ENCODE measurements at regions not wholly inside any gene's neighbourhood (a gene's known extent, or its start where the extent isn't known, plus 50 kb on each side); places are given as distances from the start of the nearest gene placed in this dataset.

DNA sequence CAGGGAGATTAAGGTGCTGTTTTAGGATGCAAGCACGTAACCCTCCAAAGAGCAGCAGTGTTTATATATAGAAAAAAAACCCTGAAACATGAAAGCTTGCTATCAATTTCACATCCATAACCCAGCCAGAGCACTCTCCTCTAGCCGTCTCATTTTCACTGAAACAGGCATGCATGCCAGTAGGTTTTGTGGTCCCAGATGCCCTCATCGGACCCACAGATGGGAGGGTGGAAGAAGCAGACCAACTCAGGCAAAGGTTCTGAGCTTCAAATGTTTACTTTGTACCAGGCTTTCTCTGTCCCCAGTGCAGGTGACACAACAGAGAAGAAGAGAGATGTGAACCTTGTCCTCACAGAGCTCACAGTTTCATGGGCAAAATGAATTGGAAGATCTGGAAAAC lies 127.4 kb upstream of the ATP10B start:
- intact Hi-C loops (cut with micrococcal nuclease), result no loop called here

DNA sequence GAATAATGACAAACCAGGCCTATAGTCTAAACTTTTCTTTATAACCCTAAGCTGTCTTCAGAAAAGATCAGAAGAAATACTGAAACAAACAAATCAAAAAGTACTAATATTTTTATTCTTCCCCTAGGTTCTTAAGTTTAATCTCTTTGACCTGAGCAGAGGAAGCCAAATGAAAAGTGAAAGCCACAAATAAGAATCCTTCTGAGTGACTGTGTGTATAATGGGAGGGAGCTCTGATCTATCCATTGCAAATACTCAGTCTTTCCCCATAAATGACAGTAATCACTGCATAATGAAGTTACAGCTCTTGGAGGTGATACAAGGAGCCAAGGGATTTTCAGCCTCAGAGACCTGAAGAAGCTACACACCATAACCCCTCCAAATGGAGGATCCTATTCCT lies 126.9 kb upstream of the ATP10B start:
- intact Hi-C loops (cut with micrococcal nuclease), result no loop called here
- BruUV-seq (replicated peaks), result no TSS peak
- ChIA-PET RAD21 (ENCODE audit: low non-redundant PET in 1 of 2, low total read pairs in 2 of 2, uncharacterized antibody in 2 of 2, unreplicated experiment in 2 of 2) (no interaction called here), CTCF (no interaction called here), POLR2A (no interaction called here)
- ATAC-seq, result no peak
- Histone ChIP-seq H3K9me2 (ENCODE audit: insufficient read depth) (no peaks in the 10 kb centered on the region), H3K9ac (ENCODE audit: low read length) (no peak overlapping the region), H3K27me3 (ENCODE audit: insufficient read depth, low read length) (no peaks in the 10 kb centered on the region), H4K20me1 (ENCODE audit: insufficient read depth) (no peaks in the 10 kb centered on the region), H3K4me1 (ENCODE audit: control insufficient read depth in 1 of 2, insufficient read depth in 2 of 2, low read length in 2 of 2) (no peaks in the 10 kb centered on the region), H3K4me2 (ENCODE audit: low read length) (no peak overlapping the region), H3K36me3 (ENCODE audit: control insufficient read depth in 1 of 2, insufficient read depth in 2 of 2, low read length in 2 of 2) (no peaks in the 10 kb centered on the region), H3K4me3 (replicated peaks in 1 of 2; ENCODE audit: low read depth in 1 of 2, low read length in 2 of 2) (no peak overlapping the region), H2AFZ (ENCODE audit: low read depth, low read length, poor library complexity, severe bottlenecking) (no peak overlapping the region), H3K27ac (ENCODE audit: low read depth, low read length) (no peak overlapping the region), H3K79me2 (ENCODE audit: insufficient read depth, low read length) (no peaks in the 10 kb centered on the region), H3K9me3 (ENCODE audit: control insufficient read depth in 1 of 2, insufficient read depth in 1 of 2, low read depth in 1 of 2, low read length in 2 of 2) (no peaks in the 10 kb centered on the region; a peak in 1 of 4 replicates)
- TF ChIP-seq CEBPB (IDR thresholded peaks at IDR 0.05; ENCODE audit: low read depth), result no peak
- TF ChIP-seq RAD21 (IDR thresholded peaks at IDR 0.05; ENCODE audit: low read depth), result no peak
- no peak for TF ChIP-seq POLR2A (IDR thresholded peaks at IDR 0.05; ENCODE audit: borderline replicate concordance, extremely low read depth, insufficient read depth, insufficient read length)
- TF ChIP-seq, protein P1, sequence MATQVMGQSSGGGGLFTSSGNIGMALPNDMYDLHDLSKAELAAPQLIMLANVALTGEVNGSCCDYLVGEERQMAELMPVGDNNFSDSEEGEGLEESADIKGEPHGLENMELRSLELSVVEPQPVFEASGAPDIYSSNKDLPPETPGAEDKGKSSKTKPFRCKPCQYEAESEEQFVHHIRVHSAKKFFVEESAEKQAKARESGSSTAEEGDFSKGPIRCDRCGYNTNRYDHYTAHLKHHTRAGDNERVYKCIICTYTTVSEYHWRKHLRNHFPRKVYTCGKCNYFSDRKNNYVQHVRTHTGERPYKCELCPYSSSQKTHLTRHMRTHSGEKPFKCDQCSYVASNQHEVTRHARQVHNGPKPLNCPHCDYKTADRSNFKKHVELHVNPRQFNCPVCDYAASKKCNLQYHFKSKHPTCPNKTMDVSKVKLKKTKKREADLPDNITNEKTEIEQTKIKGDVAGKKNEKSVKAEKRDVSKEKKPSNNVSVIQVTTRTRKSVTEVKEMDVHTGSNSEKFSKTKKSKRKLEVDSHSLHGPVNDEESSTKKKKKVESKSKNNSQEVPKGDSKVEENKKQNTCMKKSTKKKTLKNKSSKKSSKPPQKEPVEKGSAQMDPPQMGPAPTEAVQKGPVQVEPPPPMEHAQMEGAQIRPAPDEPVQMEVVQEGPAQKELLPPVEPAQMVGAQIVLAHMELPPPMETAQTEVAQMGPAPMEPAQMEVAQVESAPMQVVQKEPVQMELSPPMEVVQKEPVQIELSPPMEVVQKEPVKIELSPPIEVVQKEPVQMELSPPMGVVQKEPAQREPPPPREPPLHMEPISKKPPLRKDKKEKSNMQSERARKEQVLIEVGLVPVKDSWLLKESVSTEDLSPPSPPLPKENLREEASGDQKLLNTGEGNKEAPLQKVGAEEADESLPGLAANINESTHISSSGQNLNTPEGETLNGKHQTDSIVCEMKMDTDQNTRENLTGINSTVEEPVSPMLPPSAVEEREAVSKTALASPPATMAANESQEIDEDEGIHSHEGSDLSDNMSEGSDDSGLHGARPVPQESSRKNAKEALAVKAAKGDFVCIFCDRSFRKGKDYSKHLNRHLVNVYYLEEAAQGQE (IDR thresholded peaks at IDR 0.05; ENCODE audit: low read depth), result no peak
- TF ChIP-seq POLR2AphosphoS5 (IDR thresholded peaks at IDR 0.05; ENCODE audit: low read depth, low read length), result no peak
- TF ChIP-seq SRF (IDR thresholded peaks at IDR 0.05; ENCODE audit: low read depth), result no peak
- TF ChIP-seq SP1 (IDR thresholded peaks at IDR 0.05; ENCODE audit: low read depth), result no peak
- TF ChIP-seq FOSL1 (IDR thresholded peaks at IDR 0.05; ENCODE audit: low read depth), result no peak
- no peak for TF ChIP-seq ZNF274 (IDR thresholded peaks at IDR 0.05; ENCODE audit: low read depth, low read length)
- TF ChIP-seq SIN3A (IDR thresholded peaks at IDR 0.05; ENCODE audit: low read depth), result no peak
- TF ChIP-seq, protein P2, sequence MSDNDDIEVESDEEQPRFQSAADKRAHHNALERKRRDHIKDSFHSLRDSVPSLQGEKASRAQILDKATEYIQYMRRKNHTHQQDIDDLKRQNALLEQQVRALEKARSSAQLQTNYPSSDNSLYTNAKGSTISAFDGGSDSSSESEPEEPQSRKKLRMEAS (IDR thresholded peaks at IDR 0.05), result no peak
- TF ChIP-seq ZFX (IDR thresholded peaks at IDR 0.05), result no peak
- TF ChIP-seq JUND (IDR thresholded peaks at IDR 0.05), result no peak
- no peak for TF ChIP-seq TCF7L2 (IDR thresholded peaks at IDR 0.05; ENCODE audit: borderline replicate concordance, extremely low read depth, insufficient read depth, insufficient read length)
- no peak for TF ChIP-seq YY1 (IDR thresholded peaks at IDR 0.05; ENCODE audit: extremely low read depth, insufficient replicate concordance, low read depth, low read length)
- no peak for TF ChIP-seq EGR1 (IDR thresholded peaks at IDR 0.05; ENCODE audit: low read depth)
- TF ChIP-seq, protein P3, sequence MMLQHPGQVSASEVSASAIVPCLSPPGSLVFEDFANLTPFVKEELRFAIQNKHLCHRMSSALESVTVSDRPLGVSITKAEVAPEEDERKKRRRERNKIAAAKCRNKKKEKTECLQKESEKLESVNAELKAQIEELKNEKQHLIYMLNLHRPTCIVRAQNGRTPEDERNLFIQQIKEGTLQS (IDR thresholded peaks at IDR 0.05), result no peak
- no peak for TF ChIP-seq CBX3 (IDR thresholded peaks at IDR 0.05; ENCODE audit: low read depth)
- DNase-seq (ENCODE audit: low read depth, low spot score), result no peak

More for the DNA sequence above, 127.4 kb upstream of the ATP10B start:
- ChIA-PET POLR2A (no interaction called here), RAD21 (ENCODE audit: low non-redundant PET in 1 of 2, low total read pairs in 2 of 2, uncharacterized antibody in 2 of 2, unreplicated experiment in 2 of 2) (no interaction called here), CTCF (no interaction called here)
- Histone ChIP-seq H3K4me2 (ENCODE audit: low read length) (no peak overlapping the region), H3K9me3 (ENCODE audit: control insufficient read depth in 1 of 2, insufficient read depth in 1 of 2, low read depth in 1 of 2, low read length in 2 of 2) (no peaks in the 10 kb centered on the region; a peak in 1 of 4 replicates), H3K27ac (ENCODE audit: low read depth, low read length) (no peak overlapping the region), H3K79me2 (ENCODE audit: insufficient read depth, low read length) (no peaks in the 10 kb centered on the region), H3K9ac (ENCODE audit: low read length) (no peak overlapping the region), H2AFZ (ENCODE audit: low read depth, low read length, poor library complexity, severe bottlenecking) (no peak overlapping the region), H3K27me3 (ENCODE audit: insufficient read depth, low read length) (no peaks in the 10 kb centered on the region), H4K20me1 (ENCODE audit: insufficient read depth) (no peaks in the 10 kb centered on the region), H3K4me3 (replicated peaks in 1 of 2; ENCODE audit: low read depth in 1 of 2, low read length in 2 of 2) (no peak overlapping the region), H3K4me1 (ENCODE audit: control insufficient read depth in 1 of 2, insufficient read depth in 2 of 2, low read length in 2 of 2) (no peaks in the 10 kb centered on the region), H3K9me2 (ENCODE audit: insufficient read depth) (no peaks in the 10 kb centered on the region), H3K36me3 (ENCODE audit: control insufficient read depth in 1 of 2, insufficient read depth in 2 of 2, low read length in 2 of 2) (no peaks in the 10 kb centered on the region)
- no TSS peak for BruUV-seq (replicated peaks)
- TF ChIP-seq, protein P2 (IDR thresholded peaks at IDR 0.05), result no peak
- TF ChIP-seq FOSL1 (IDR thresholded peaks at IDR 0.05; ENCODE audit: low read depth) (no peak), TCF7L2 (IDR thresholded peaks at IDR 0.05; ENCODE audit: borderline replicate concordance, extremely low read depth, insufficient read depth, insufficient read length) (no peak), EZH2 (IDR thresholded peaks at IDR 0.05) (no peak), ZFX (IDR thresholded peaks at IDR 0.05) (no peak)
- ATAC-seq, result no peak
- DNase-seq (ENCODE audit: low read depth, low spot score), result no peak

Data from HCT116 (cell line).